ENCODE measurements at regions not wholly inside any gene's neighbourhood (a gene's known extent, or its start where the extent isn't known, plus 50 kb on each side); places are given as distances from the start of the nearest gene placed in this dataset.

DNA sequence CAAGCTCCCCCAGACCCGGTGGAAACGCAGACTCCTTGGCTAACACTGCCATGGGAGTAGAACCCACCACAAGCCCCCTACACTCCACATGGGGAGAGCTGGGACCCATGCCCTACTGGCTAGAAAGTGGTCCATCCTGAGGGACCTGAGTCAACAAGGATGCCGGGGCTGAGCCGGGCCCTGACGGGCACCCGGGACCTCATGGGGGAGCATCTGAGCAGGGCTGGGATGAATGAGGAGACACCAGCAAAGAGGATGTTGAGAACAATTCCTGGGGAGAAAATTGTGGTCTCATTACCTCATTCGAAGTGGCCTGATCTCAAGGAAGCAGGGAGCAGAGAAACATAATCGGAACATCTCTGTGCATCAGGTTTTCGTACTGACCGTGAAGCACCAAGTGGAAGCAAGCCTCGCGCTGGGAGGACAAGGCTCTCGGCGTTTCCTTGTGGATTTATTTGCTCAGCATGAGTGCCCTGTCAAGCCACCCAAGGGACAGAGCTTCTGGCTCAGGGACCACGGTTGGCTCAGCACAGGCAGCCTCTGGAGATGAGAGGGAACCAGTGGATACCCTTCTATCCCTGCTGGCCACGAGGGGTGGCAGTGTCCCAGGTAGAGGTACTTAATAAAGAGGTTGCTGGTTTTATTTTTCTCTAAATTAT, 132.2 kb upstream of the FAM20C start:
- DNase-seq = peak; percentile 64
- intact Hi-C loops (cut with DNase I) = no loop called here
- no peaks in the 10 kb centered on the region for H3K27me3 ChIP-seq

DNA sequence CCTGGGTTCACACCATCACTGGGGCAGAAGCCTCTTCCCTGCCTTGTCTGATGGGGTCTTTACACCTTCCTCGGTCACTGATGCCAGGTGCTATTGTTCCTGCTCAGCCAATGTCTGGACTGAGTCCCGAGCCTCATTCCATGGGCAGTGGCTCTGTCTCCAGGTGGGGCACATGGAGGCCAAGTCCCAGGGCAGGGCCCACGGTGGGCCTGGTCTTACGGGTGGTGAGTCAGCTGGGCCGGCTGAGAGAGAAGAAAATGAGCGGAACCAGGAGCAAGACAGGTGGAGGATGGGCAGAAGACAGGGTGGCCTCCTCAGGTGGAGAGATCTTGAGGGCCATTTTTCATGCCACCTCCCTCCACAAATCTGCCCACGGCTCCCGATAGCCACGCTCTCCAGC, 131.7 kb upstream of the FAM20C start:
- Histone ChIP-seq H3K36me3 (no peaks in the 10 kb centered on the region), H3K9me3 (no peaks in the 10 kb centered on the region), H3K27me3 (no peaks in the 10 kb centered on the region), H3K4me1 (no peaks in the 10 kb centered on the region), H3K27ac (no peak overlapping the region), H3K4me3 (no peak overlapping the region)
- intact Hi-C loops (cut with DNase I) = no loop called here
- DNase-seq = peak; percentile 58
- ATAC-seq = no peak
- TF ChIP-seq, protein P1, sequence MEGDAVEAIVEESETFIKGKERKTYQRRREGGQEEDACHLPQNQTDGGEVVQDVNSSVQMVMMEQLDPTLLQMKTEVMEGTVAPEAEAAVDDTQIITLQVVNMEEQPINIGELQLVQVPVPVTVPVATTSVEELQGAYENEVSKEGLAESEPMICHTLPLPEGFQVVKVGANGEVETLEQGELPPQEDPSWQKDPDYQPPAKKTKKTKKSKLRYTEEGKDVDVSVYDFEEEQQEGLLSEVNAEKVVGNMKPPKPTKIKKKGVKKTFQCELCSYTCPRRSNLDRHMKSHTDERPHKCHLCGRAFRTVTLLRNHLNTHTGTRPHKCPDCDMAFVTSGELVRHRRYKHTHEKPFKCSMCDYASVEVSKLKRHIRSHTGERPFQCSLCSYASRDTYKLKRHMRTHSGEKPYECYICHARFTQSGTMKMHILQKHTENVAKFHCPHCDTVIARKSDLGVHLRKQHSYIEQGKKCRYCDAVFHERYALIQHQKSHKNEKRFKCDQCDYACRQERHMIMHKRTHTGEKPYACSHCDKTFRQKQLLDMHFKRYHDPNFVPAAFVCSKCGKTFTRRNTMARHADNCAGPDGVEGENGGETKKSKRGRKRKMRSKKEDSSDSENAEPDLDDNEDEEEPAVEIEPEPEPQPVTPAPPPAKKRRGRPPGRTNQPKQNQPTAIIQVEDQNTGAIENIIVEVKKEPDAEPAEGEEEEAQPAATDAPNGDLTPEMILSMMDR (IDR thresholded peaks at IDR 0.05) = no peak

More for the DNA sequence above, 132.2 kb upstream of the FAM20C start:
- H3K36me3 ChIP-seq = no peaks in the 10 kb centered on the region
- TF ChIP-seq, protein P1 (IDR thresholded peaks at IDR 0.05) = no peak
- H3K9me3 ChIP-seq = no peaks in the 10 kb centered on the region
- no peak overlapping the region for H3K27ac ChIP-seq
- peak; percentile 5 for ATAC-seq
- no peaks in the 10 kb centered on the region for H3K4me1 ChIP-seq
- H3K4me3 ChIP-seq = no peak overlapping the region

DNA sequence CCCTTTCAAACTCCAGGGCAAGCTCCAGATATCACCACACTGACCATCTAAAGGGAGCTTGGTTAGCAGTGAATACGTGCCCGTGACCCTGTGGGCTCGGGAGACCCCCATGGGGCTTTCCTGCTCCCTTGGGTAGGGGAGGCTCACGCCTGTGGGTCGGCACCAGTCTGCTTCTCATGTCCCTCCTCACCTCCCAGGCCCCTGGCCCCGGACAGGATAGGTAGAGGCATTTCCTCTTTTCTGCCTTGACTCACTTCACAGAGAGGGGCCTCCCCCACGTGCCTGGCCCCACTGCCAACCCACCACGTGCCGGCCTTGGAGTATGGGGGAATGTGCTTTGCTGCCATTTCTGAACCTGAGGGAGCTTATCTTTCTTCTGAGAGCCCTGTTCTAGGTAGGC, 131.3 kb upstream of the FAM20C start:
- no peaks in the 10 kb centered on the region for H3K9me3 ChIP-seq
- intact Hi-C loops (cut with DNase I) = no loop called here
- H3K4me3 ChIP-seq = no peak overlapping the region
- DNase-seq (peak; percentile 64), ATAC-seq (no peak)
- H3K4me1 ChIP-seq = no peaks in the 10 kb centered on the region
- no peaks in the 10 kb centered on the region for H3K36me3 ChIP-seq
- H3K27ac ChIP-seq = no peak overlapping the region
- H3K27me3 ChIP-seq = no peaks in the 10 kb centered on the region
- TF ChIP-seq, protein P1 (IDR thresholded peaks at IDR 0.05) = no peak

DNA sequence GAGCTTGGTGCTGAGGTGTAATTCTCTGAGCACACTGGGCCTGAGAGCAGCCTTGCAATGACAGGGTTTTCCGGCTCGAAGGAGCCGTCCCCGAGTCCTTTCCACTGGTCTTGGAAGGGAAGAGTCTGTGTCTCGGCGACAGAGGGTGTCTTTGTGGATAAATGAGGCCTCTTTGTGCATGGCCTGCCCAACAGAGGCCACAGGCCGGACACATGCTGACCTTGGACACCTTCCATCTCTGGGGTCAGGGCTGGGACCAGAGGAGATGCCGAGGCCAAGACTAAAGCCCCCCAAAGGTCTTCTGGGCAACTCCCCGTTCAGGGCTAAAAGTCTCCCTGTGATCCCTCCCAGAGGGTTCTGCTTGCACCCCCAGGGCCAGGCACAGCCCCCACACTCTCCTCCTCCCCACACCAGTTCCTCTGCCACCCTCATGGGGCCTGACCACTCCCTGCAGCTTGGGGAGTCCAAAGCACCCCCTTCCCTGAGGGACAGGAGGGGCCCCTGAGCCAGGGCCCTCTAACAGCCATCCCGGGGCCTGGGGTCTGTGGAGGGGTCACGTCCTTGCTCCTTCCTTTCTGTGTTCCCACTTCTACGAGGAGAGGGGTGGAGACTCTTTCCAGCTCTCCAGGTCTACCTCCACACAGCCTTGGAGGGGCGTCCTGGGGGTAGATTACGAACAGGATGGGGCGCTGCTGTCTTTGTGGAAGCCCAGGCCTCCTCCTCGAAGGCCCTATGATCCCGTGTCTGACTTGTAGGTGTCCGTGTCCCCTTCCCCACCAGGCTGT, 130.6 kb upstream of the FAM20C start:
- Histone ChIP-seq H3K27me3 (no peaks in the 10 kb centered on the region), H3K4me1 (no peaks in the 10 kb centered on the region), H3K9me3 (no peaks in the 10 kb centered on the region), H3K36me3 (no peaks in the 10 kb centered on the region), H3K27ac (no peak overlapping the region), H3K4me3 (no peak overlapping the region)
- ATAC-seq (no peak), DNase-seq (peak; percentile 31)
- TF ChIP-seq, protein P1 (IDR thresholded peaks at IDR 0.05) = no peak
- intact Hi-C loops (cut with DNase I) = no loop called here

DNA sequence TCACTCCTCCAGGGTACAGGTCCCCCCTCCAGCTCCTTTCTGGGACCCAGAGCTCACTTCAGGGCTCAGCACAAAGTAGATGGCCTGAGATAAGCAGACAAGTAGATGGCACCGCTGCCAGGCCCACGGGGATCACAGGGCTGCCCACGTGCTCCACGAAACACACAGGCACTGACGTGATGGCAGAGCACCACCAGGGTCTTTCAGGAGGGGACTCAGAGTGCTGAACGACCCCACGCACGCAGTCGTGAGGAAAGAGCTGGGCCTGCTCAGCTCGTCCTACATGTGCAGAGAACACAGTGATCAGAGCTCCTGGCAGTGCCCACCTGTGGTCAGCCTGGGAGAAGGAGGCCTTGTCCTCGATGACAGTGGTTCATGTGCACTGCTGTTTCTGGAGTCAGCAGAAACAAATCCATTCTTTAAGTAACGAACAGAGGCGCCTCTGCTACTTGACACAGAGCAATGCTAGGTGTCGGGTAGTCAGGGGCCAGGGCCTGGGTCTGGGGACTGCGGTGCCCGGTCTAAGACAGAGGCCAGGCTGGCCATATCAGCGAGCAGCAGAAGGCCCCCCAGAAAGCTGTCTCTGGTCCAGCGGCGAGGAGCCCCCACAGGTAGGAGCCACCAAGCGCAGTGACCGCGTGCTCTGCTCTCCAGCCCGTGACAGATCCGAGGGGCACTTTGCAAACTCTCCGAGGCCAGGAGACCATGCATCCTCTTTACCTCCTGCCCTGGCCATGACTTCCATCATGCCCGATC, 129.8 kb upstream of the FAM20C start:
- ATAC-seq (no peak), DNase-seq (peak; percentile 44)
- Histone ChIP-seq H3K27me3 (no peaks in the 10 kb centered on the region), H3K36me3 (no peaks in the 10 kb centered on the region), H3K4me3 (no peak overlapping the region), H3K27ac (no peak overlapping the region), H3K9me3 (no peaks in the 10 kb centered on the region), H3K4me1 (no peaks in the 10 kb centered on the region)
- TF ChIP-seq, protein P1 (IDR thresholded peaks at IDR 0.05) = no peak
- intact Hi-C loops (cut with DNase I) = no loop called here
